RWPE2 (cell line): ENCODE measurements at regions not wholly inside any gene's neighbourhood (a gene's known extent, or its start where the extent isn't known, plus 50 kb on each side); places are given as distances from the start of the nearest gene placed in this dataset.

Source experiments
- ATAC-seq: fragments of 200-7000 bp; cut with Tn5 transposase; 3 replicates; pipeline ENCODE4 v1.9.1; 2021; ENCODE audit warnings: low read depth
- DNase-seq: peaks from one replicate; pipeline ENCODE4 v3.0.0-alpha.2; 2020; ENCODE audit warnings: low spot score
- H3K27ac ChIP-seq: fragments of 450-650 bp; 2 replicates; pipeline ENCODE4 v1.5.1; 2017; ENCODE audit warnings: mild to moderate bottlenecking; ENCODE audit not compliant: poor library complexity, severe bottlenecking
- H3K27me3 ChIP-seq: fragments of 250-450 bp; sonication (Bioruptor Pico); 2 replicates; pipeline ENCODE4 v1.5.1; 2021; ENCODE audit warnings: mild to moderate bottlenecking, moderate library complexity; ENCODE audit not compliant: insufficient read depth, poor library complexity, severe bottlenecking
- H3K36me3 ChIP-seq: fragments of 250-450 bp; sonication (Bioruptor Pico); 2 replicates; pipeline ENCODE4 v1.5.1; 2020; ENCODE audit warnings: low read depth, mild to moderate bottlenecking, moderate library complexity
- H3K4me1 ChIP-seq: fragments of 250-450 bp; sonication (Bioruptor Pico); 2 replicates; pipeline ENCODE4 v1.5.1; 2021; ENCODE audit warnings: mild to moderate bottlenecking, moderate library complexity; ENCODE audit not compliant: insufficient read depth, poor library complexity, severe bottlenecking
- H3K4me3 ChIP-seq: fragments of 250-450 bp; sonication (Bioruptor Pico); 2 replicates; pipeline ENCODE4 v1.5.1; 2021; ENCODE audit warnings: mild to moderate bottlenecking, moderate library complexity; ENCODE audit not compliant: severe bottlenecking
- H3K9me3 ChIP-seq: fragments of 250-450 bp; sonication (Bioruptor Pico); 2 replicates; pipeline ENCODE4 v1.5.1; 2021; ENCODE audit warnings: mild to moderate bottlenecking, moderate library complexity; ENCODE audit not compliant: severe bottlenecking
- CTCF ChIP-seq: fragments of 450-650 bp; IDR thresholded peaks from one replicate; pipeline ENCODE4 v1.5.1; 2017; ENCODE audit warnings: mild to moderate bottlenecking, moderate library complexity; ENCODE audit not compliant: poor library complexity, severe bottlenecking

- ATAC-seq: no peak
- Histone ChIP-seq H3K4me3 (no peak overlapping the region), H3K36me3 (no peaks in the 10 kb centered on the region), H3K27me3 (no peaks in the 10 kb centered on the region), H3K27ac (no peak overlapping the region), H3K4me1 (no peaks in the 10 kb centered on the region), H3K9me3 (no peaks in the 10 kb centered on the region)
- no peak for DNase-seq
- TF ChIP-seq CTCF: no peak
These were observed 1550.3 kb upstream of the LRRTM3 start for GRCh38 chr10:65375528-65375927.

GRCh38 chr10:65377687-65378086, 1548.1 kb upstream of the LRRTM3 start:
- TF ChIP-seq CTCF: no peak
- Histone ChIP-seq H3K9me3 (no peaks in the 10 kb centered on the region), H3K27ac (no peak overlapping the region), H3K4me1 (no peaks in the 10 kb centered on the region), H3K4me3 (no peak overlapping the region), H3K27me3 (no peaks in the 10 kb centered on the region), H3K36me3 (no peaks in the 10 kb centered on the region)
- no peak for DNase-seq
- no peak for ATAC-seq

GRCh38 chr10:65394502-65395297, 1531.1 kb upstream of the LRRTM3 start:
- Histone ChIP-seq H3K4me3 (no peak overlapping the region), H3K27ac (no peak overlapping the region), H3K36me3 (no peaks in the 10 kb centered on the region), H3K9me3 (no peaks in the 10 kb centered on the region), H3K27me3 (no peaks in the 10 kb centered on the region), H3K4me1 (no peaks in the 10 kb centered on the region)
- peak; percentile 64; the same call in 2 of the 3 replicates for ATAC-seq
- no peak for DNase-seq
- TF ChIP-seq CTCF: no peak

GRCh38 chr10:65395631-65396030, 1530.2 kb upstream of the LRRTM3 start:
- Histone ChIP-seq H3K9me3 (no peaks in the 10 kb centered on the region), H3K4me3 (no peak overlapping the region), H3K27me3 (no peaks in the 10 kb centered on the region), H3K36me3 (no peaks in the 10 kb centered on the region), H3K4me1 (no peaks in the 10 kb centered on the region), H3K27ac (no peak overlapping the region)
- TF ChIP-seq CTCF: no peak
- DNase-seq (no peak), ATAC-seq (no peak)

- no peak overlapping the region for H3K4me3 ChIP-seq
- no peaks in the 10 kb centered on the region for H3K27me3 ChIP-seq
- no peaks in the 10 kb centered on the region for H3K4me1 ChIP-seq
- DNase-seq (no peak), ATAC-seq (no peak)
- no peaks in the 10 kb centered on the region for H3K9me3 ChIP-seq
- H3K36me3 ChIP-seq: no peaks in the 10 kb centered on the region
- no peak overlapping the region for H3K27ac ChIP-seq
- no peak for TF ChIP-seq CTCF
These were observed 1528.8 kb upstream of the LRRTM3 start for GRCh38 chr10:65396997-65397396.
